HUES48 (cell line): ENCODE measurements at regions not wholly inside any gene's neighbourhood (a gene's known extent, or its start where the extent isn't known, plus 50 kb on each side); places are given as distances from the start of the nearest gene placed in this dataset.

ENCODE experiments used
- H3K27ac ChIP-seq: one replicate; pipeline ENCODE4 v1.7.0; 2013; ENCODE audit warnings: low read depth, low read length, inconsistent platforms
- H3K27me3 ChIP-seq: 2 replicates; pipeline ENCODE4 v1.6.1; 2013; ENCODE audit warnings: mild to moderate bottlenecking, low read length; ENCODE audit not compliant: control insufficient read depth, insufficient read depth
- H3K36me3 ChIP-seq: 2 replicates; pipeline ENCODE4 v1.6.1; 2013; ENCODE audit warnings: low read length; ENCODE audit not compliant: control insufficient read depth, insufficient read depth
- H3K4me1 ChIP-seq: 2 replicates; pipeline ENCODE4 v1.6.1; 2013; ENCODE audit warnings: mild to moderate bottlenecking, low read length; ENCODE audit not compliant: control insufficient read depth, insufficient read depth
- H3K4me3 ChIP-seq: 2 replicates; pipeline ENCODE4 v1.5.1; 2013; ENCODE audit warnings: mild to moderate bottlenecking, low read depth, low read length
- H3K9ac ChIP-seq: 2 replicates; pipeline ENCODE4 v1.6.1; 2013; ENCODE audit warnings: mild to moderate bottlenecking, low read depth, low read length, moderate library complexity
- H3K9me3 ChIP-seq: 2 replicates; pipeline ENCODE4 v1.6.1; 2013; ENCODE audit warnings: low read length; ENCODE audit not compliant: control insufficient read depth, insufficient read depth

DNA sequence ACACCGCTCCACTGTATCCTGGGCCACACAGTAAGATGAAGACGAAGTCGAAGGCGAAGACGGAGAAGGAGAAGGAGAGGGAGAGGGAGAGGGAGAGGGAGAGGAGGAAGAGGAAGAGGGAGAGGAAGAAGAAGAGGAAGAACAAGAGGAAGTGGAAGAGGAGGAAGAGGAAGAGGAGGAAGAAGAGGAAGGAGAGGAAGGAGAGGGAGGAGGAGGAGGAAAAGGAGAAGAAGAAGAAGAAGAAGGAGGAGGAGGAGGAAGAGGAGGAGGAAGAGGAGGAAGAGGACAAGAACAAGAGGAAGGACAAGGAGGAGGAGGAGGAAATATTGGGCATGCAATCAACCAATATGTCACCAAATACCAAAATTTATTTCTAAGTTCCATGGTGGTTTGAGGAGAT lies 149.5 kb upstream of the ERCC4 start:
- H3K9me3 ChIP-seq: no peaks in the 10 kb centered on the region
- H3K27me3 ChIP-seq: no peaks in the 10 kb centered on the region
- no peak overlapping the region for H3K4me3 ChIP-seq
- no peaks in the 10 kb centered on the region for H3K4me1 ChIP-seq
- no peak overlapping the region for H3K27ac ChIP-seq
- H3K9ac ChIP-seq: no peak overlapping the region
- no peaks in the 10 kb centered on the region for H3K36me3 ChIP-seq

DNA sequence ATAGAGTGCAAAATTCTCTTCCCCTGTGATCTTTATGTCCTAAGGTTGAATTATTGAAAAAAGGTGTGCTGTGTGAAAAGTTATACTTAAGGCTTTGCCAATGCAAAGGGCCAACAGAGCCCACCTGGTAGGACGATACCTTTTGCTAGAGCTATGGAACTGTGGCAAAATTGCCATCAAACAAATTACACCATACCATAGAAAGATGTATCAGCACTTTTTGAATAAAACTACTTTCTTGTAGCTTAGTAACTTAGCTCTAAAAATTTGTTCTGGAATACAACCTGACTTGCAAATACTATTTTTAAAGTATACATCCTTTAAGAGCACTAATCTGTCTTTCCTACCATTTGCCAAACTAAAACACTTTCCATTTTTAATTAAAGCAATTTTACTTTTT lies 147.2 kb upstream of the ERCC4 start:
- H3K9ac ChIP-seq: no peak overlapping the region
- no peak overlapping the region for H3K27ac ChIP-seq
- no peaks in the 10 kb centered on the region for H3K36me3 ChIP-seq
- H3K27me3 ChIP-seq: no peaks in the 10 kb centered on the region
- H3K4me1 ChIP-seq: no peaks in the 10 kb centered on the region
- no peak overlapping the region for H3K4me3 ChIP-seq
- H3K9me3 ChIP-seq: no peaks in the 10 kb centered on the region

DNA sequence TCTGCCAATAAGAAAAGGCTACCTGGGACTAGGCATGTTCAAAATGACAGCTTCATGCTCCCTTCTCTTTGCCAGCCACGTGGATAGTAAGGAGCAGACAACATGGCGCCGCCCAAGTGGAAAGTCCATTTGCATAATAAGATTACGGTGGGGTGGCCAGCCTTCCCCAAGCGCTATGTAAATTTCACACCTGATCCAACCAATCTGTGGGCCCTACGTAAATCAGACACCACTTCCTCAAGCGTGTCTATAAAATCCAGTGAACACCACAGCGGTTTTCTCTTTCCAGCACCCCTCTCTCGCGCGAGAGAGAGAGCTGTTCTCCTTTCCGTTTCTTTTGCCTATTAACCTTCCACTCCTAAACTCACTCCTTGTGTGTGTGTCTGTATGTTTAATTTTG lies 140.3 kb upstream of the ERCC4 start:
- H3K4me1 ChIP-seq: peaks cover 6% of the 10 kb centered on the region
- no peak overlapping the region for H3K4me3 ChIP-seq
- no peaks in the 10 kb centered on the region for H3K27me3 ChIP-seq
- no peak overlapping the region for H3K27ac ChIP-seq
- no peaks in the 10 kb centered on the region for H3K9me3 ChIP-seq
- no peaks in the 10 kb centered on the region for H3K36me3 ChIP-seq
- no peak overlapping the region for H3K9ac ChIP-seq

DNA sequence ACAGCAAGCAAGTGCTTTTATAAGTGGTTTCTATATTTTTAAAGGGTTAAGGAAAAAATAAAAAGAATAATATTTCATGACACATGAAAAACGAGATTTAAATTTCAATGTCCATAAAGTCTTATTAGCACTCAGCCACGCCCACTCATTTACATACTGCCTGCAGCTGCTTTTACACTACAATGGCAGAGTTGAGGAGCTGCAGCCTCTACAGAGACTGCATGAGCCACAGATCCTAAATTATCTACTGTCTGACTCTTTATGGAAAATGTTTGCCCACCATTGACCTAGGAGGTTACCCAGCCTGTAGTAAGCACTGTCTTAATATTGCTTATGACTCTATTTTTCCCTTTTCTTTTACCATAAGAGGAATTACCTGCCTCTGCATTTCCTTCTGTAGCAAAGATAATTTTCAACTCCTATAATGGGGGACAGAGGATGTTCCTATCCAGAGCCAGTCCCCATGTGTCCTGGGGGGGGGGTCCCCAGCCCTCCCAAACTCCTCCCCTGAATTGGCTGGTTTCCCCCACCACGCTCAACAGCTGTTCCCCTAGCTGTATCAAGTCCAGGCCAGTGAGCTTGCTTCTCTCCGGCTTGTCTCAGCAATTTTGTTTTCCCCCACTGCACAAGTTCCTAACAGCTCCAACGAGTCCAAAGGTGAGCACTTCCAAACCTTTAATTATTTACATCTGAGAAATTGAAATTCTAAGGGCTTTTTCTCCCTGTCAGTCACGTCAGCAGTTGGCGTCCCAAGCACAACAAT lies 139.4 kb upstream of the ERCC4 start:
- Histone ChIP-seq H3K4me1 (peaks cover 6% of the 10 kb centered on the region), H3K27ac (no peak overlapping the region), H3K4me3 (no peak overlapping the region)

DNA sequence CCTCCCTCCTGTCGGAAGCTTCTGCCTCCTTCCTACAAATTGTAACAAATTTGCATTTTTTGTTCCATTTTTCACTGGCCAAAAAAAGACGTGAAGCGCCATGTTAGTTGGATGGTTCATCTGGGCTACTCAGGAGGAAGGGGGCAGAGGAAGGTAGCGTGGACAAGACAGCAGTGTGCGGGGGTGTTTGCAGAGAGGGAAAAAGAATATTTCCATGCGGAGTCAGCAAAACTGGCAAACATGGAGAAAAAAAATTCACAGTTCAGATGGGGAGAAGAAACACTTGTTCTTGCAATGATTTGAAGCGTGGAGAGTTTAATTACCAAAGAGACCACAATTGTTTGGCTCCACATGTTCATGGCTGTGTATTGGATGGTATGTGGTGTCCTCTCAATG lies 138.8 kb upstream of the ERCC4 start:
- Histone ChIP-seq H3K9me3 (no peaks in the 10 kb centered on the region), H3K27ac (no peak overlapping the region)

More for the DNA sequence above, 139.4 kb upstream of the ERCC4 start:
- no peaks in the 10 kb centered on the region for H3K9me3 ChIP-seq
- no peaks in the 10 kb centered on the region for H3K27me3 ChIP-seq
- no peak overlapping the region for H3K9ac ChIP-seq
- no peaks in the 10 kb centered on the region for H3K36me3 ChIP-seq

DNA sequence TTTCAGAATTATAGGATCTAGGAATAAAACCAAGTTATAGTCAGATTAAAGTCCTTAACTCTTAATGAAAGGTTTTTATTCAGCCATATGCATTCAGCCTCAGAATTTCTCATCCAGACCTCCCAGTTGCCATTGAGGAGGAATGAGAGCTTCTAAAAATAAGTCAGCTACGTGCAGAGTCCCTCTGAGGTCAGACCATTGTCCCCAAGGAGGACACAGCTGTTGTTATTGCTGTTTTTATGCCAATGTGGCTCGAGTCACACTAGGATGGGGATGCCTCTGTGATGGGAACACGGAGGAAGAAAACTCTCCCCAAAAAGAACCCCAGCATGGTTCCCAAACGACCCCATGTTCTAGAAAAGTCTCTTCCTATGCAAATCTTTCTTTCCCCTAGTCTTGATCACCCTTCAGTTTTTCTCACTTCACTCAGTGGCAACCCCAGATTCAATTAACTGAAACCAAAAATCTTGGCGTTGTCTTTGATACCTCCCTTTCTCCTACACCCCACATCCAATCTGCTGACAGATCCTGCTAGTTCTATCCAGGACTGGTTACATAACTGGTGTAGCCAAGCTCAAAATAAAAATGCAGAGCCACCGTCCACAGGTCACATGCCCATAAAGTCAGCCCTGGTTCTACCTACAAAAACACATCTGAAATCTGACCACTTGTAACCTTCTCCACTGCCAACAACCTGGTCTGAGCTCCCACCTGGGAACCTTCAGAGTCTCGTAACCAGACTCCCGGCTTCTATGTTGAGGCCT lies 138.2 kb upstream of the ERCC4 start:
- H3K9ac ChIP-seq: no peak overlapping the region
- H3K36me3 ChIP-seq: no peaks in the 10 kb centered on the region
- H3K9me3 ChIP-seq: no peaks in the 10 kb centered on the region
- H3K4me1 ChIP-seq: peaks cover 6% of the 10 kb centered on the region
- H3K4me3 ChIP-seq: no peak overlapping the region
- no peak overlapping the region for H3K27ac ChIP-seq
- no peaks in the 10 kb centered on the region for H3K27me3 ChIP-seq

More for the DNA sequence above, 138.8 kb upstream of the ERCC4 start:
- H3K27me3 ChIP-seq: no peaks in the 10 kb centered on the region
- H3K4me3 ChIP-seq: no peak overlapping the region
- H3K9ac ChIP-seq: no peak overlapping the region
- H3K36me3 ChIP-seq: no peaks in the 10 kb centered on the region
- H3K4me1 ChIP-seq: peaks cover 6% of the 10 kb centered on the region

DNA sequence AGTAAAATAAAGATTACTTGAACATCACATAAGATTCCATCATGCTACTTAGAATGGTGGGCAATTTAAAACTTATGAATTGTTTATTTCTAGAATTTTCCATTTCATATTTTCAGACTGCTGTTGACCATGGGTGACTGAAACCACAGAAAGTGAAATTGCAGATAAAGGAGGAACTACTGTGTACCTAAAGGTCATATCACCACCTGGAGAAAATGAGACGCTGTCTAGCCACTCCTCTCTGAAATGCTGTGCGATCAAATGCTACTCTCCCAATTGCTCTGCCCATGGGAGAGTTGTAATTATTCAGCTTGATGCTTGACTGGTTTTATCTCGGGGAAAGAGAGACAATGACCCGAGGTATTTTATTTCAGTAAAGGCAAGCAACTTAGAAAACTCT lies 128.9 kb upstream of the ERCC4 start:
- H3K27ac ChIP-seq: no peak overlapping the region
- H3K27me3 ChIP-seq: no peaks in the 10 kb centered on the region
- H3K4me1 ChIP-seq: no peaks in the 10 kb centered on the region
- no peak overlapping the region for H3K9ac ChIP-seq
- H3K36me3 ChIP-seq: no peaks in the 10 kb centered on the region
- H3K4me3 ChIP-seq: no peak overlapping the region
- H3K9me3 ChIP-seq: no peaks in the 10 kb centered on the region; the same call in 1 of the 2 replicates

DNA sequence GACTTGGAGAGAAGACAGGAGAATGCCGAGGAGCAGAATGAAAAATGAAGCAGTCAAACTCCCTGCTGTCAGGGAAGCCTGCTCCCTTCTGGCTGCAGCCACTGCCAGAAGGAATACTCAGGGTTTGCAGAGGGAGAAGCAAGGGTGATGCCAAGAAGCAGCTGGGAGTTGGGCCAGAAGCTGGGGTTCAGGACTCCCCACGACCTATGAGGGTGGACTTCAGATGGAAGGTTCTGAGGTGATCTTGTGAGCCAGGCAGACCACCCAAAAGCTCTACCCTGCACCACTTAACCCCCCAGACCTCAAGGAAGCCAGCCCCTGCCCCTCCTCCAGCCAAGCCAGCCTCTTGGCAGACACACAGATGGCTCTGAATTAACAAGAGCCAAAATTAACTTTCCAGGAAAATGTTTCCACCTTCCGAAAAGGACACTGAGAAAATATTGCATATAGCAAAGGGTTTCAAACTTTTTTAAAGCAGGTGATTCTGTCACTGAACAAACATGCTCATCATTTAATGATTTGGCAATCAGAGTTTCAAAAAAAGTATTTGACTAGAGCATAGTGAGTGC lies 126.0 kb upstream of the ERCC4 start:
- H3K27me3 ChIP-seq: no peaks in the 10 kb centered on the region
- H3K9me3 ChIP-seq: no peaks in the 10 kb centered on the region; the same call in 1 of the 2 replicates

DNA sequence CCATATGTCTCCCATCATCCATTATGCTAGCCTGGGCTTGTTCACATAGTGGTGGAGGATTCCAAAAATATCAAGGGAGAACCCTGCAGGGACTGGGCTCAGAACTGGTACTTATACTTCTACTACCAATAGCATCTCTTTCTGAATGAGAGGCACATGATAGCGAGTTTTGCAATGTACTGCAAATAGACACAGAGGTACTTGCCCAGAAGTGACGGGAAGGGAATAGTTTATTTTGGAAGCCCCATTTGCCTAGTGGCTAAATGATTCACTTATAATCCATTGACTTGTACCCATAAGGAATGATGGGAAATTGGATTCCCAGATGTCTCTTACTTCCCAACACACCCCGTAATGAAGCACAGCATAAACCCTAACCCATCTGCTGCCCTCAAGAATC lies 124.8 kb upstream of the ERCC4 start:
- Histone ChIP-seq H3K27me3 (no peaks in the 10 kb centered on the region), H3K9me3 (no peaks in the 10 kb centered on the region; the same call in 1 of the 2 replicates), H3K4me3 (no peak overlapping the region)

More for the DNA sequence above, 126.0 kb upstream of the ERCC4 start:
- H3K27ac ChIP-seq: no peak overlapping the region
- H3K4me1 ChIP-seq: no peaks in the 10 kb centered on the region
- H3K4me3 ChIP-seq: no peak overlapping the region
- no peaks in the 10 kb centered on the region for H3K36me3 ChIP-seq
- no peak overlapping the region for H3K9ac ChIP-seq

DNA sequence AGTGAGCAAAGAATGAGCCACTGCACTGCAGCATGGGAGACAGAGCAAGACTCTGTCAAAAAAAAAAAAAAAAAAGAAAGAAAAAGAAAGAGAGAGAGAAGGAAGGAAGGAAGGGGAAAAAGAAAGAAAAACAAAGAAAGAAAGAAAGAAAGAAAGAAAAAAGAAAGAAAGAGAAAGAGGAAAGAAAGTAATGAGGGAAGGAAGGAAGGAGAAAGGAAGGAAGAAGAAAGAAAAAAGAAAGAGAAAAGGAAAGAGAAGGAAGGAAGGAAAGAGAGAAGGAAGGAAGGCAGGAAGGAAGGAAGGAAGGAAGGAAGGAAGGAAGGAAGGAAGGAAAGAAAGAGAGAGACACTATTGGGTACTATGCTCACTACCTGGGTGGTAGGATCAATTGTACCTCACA lies 122.2 kb upstream of the ERCC4 start:
- Histone ChIP-seq H3K27me3 (no peaks in the 10 kb centered on the region), H3K27ac (no peak overlapping the region), H3K36me3 (no peaks in the 10 kb centered on the region), H3K4me3 (no peak overlapping the region), H3K9ac (no peak overlapping the region), H3K9me3 (no peaks in the 10 kb centered on the region), H3K4me1 (no peaks in the 10 kb centered on the region)

More for the DNA sequence above, 124.8 kb upstream of the ERCC4 start:
- Histone ChIP-seq H3K36me3 (no peaks in the 10 kb centered on the region), H3K27ac (no peak overlapping the region), H3K9ac (no peak overlapping the region), H3K4me1 (no peaks in the 10 kb centered on the region)

DNA sequence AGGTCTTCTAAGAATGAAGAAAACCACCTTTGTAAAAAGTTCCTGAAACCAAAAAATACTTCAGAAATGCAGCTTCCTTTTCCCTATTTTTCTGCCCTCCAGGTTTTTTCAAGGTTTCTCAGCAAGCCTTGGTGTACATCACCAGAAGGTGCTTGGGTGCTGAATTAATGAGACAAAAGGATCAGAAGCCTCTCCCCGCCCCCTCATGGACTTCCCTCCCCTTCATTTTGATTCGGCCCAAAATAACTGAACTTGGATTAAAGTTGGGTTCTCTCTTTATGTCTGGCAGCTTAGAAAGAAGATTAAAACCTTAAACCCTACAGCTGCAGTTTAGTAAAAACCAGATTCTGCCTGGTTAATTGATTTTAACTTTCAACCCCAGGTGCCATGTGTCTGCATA lies 121.7 kb upstream of the ERCC4 start:
- Histone ChIP-seq H3K27me3 (no peaks in the 10 kb centered on the region), H3K36me3 (no peaks in the 10 kb centered on the region), H3K9me3 (no peaks in the 10 kb centered on the region), H3K4me1 (no peaks in the 10 kb centered on the region), H3K4me3 (no peak overlapping the region), H3K9ac (no peak overlapping the region), H3K27ac (no peak overlapping the region)
